VCaP (cell line): ENCODE measurements at regions not wholly inside any gene's neighbourhood (a gene's known extent, or its start where the extent isn't known, plus 50 kb on each side); places are given as distances from the start of the nearest gene placed in this dataset.

Experiments
- H3K27ac ChIP-seq: fragments of 450-650 bp; 2 replicates; pipeline ENCODE4 v1.5.1; 2017
- CTCF ChIP-seq: fragments of 450-650 bp; conservative IDR thresholded peaks from 2 replicates; pipeline ENCODE4 v1.5.1; 2017; ENCODE audit warnings: mild to moderate bottlenecking, moderate library complexity

GRCh38 chr2:59900728-59901452, 652.6 kb downstream of the BCL11A start:
- no peak for TF ChIP-seq CTCF
- no peak overlapping the region for H3K27ac ChIP-seq

- TF ChIP-seq CTCF, result no peak
- H3K27ac ChIP-seq, result no peak overlapping the region
Observed at GRCh38 chr2:59899692-59900091, 653.8 kb downstream of the BCL11A start.

GRCh38 chr2:59896499-59897245, 656.8 kb downstream of the BCL11A start:
- TF ChIP-seq CTCF, result no peak
- no peak overlapping the region for H3K27ac ChIP-seq

- no peak for TF ChIP-seq CTCF
Observed at GRCh38 chr2:59893612-59894011, 659.8 kb downstream of the BCL11A start.

DNA sequence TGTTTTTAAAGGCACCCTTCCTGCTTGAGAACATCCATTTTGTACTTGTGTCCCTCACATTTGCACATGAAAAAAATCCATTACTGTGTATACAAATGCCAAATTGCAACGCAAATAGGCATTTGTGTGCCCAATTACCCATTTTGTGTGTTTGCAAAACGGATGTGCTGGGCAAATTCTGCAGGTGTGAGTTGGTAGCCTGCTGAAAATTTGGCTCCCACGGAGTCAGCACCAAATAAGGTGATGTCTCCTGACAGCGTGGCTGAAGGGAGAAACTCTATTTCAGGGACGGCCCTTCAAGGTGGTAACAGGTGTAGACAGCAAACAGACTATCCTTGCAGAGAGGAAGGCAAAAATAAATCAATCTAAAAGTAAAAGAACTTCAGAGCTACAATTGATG, 661.1 kb downstream of the BCL11A start:
- no peak overlapping the region for H3K27ac ChIP-seq
- TF ChIP-seq CTCF, result no peak

More at GRCh38 chr2:59893612-59894011, 659.8 kb downstream of the BCL11A start:
- H3K27ac ChIP-seq, result no peak overlapping the region

DNA sequence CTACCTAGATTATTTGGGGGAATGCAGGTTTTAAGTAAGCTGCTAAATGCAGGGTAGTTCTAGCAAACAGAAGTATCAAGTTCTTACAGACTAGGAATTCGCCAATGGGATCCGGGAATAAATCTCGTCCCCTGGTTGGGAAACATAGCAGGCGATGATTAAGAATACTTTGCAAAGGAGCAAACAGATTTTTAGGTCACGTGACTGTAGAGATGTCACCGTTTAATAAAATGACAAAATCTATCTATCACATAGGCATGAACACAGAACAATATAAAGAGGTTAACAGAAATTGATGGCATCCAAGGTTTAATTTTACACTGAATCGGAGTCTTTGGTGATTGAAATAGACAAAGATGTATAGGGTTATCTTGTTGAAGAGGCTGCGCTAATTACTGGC, 664.1 kb downstream of the BCL11A start:
- H3K27ac ChIP-seq, result no peak overlapping the region
- TF ChIP-seq CTCF, result no peak

DNA sequence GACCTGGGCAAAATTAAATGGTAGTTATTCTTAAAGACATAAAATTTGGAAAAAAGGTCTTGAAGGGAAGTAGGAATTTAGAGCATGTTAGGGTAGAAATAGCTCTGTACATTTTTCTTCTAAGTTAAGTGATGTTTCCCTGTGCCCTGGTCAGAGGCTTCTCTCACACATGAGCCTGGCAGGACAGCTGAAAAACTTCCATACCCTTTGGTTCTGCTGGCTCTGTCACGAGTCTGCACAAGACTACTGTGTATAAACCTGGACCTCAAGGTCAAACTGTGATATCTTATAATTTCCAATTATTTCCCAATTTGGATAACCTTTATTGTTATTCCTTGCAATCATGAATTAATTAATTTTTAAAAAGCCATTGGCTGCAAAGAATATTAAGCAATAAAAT, 664.7 kb downstream of the BCL11A start:
- no peak overlapping the region for H3K27ac ChIP-seq
- TF ChIP-seq CTCF, result no peak
